ENCODE measurements at regions not wholly inside any gene's neighbourhood (a gene's known extent, or its start where the extent isn't known, plus 50 kb on each side); places are given as distances from the start of the nearest gene placed in this dataset.

GRCh38 chr6:168153553-168153952, 74.5 kb upstream of the FRMD1 start:
- no peak for TF ChIP-seq POLR2AphosphoS5 (IDR thresholded peaks at IDR 0.05)
- no peak for TF ChIP-seq CTCF (IDR thresholded peaks at IDR 0.05)
